Cardiac muscle cell (in vitro differentiated cells and primary cell): ENCODE measurements at regions not wholly inside any gene's neighbourhood (a gene's known extent, or its start where the extent isn't known, plus 50 kb on each side); places are given as distances from the start of the nearest gene placed in this dataset.

Source experiments
- DNase-seq, 2 donors: peaks; one replicate each; pipeline versions ENCODE4 v3.0.0 to v3.0.0-alpha.2; 2010 to 2017; ENCODE audit warnings: low read depth in 1 of 2, low spot score in 1 of 2
- H3K27ac ChIP-seq: fragments of 200-600 bp; sonication (generic); 2 replicates; pipeline ENCODE4 v1.5.1; 2016
- H3K27me3 ChIP-seq: fragments of 200-600 bp; sonication (generic); 2 replicates; pipeline ENCODE4 v1.6.0; 2016; ENCODE audit warnings: control low read depth
- H3K36me3 ChIP-seq: fragments of 200-600 bp; sonication (generic); 2 replicates; pipeline ENCODE4 v1.5.1; 2016; ENCODE audit warnings: control low read depth
- H3K4me1 ChIP-seq: fragments of 200-600 bp; sonication (generic); 2 replicates; pipeline ENCODE4 v1.8.1; 2017; ENCODE audit warnings: low read depth, mild to moderate bottlenecking, mixed run types
- H3K4me3 ChIP-seq: fragments of 200-600 bp; sonication (generic); 2 replicates; pipeline ENCODE4 v1.5.1; 2016; ENCODE audit warnings: mild to moderate bottlenecking
- H3K9me3 ChIP-seq: fragments of 200-600 bp; sonication (generic); 2 replicates; pipeline ENCODE4 v1.5.1; 2017; ENCODE audit warnings: low read depth, mild to moderate bottlenecking, control low read depth
- TF ChIP-seq, protein P1 (sequence below): IDR thresholded peaks from 2 replicates; pipeline ENCODE4 v1.5.1; 2012; ENCODE audit warnings: low read depth, mild to moderate bottlenecking, low read length

DNA sequence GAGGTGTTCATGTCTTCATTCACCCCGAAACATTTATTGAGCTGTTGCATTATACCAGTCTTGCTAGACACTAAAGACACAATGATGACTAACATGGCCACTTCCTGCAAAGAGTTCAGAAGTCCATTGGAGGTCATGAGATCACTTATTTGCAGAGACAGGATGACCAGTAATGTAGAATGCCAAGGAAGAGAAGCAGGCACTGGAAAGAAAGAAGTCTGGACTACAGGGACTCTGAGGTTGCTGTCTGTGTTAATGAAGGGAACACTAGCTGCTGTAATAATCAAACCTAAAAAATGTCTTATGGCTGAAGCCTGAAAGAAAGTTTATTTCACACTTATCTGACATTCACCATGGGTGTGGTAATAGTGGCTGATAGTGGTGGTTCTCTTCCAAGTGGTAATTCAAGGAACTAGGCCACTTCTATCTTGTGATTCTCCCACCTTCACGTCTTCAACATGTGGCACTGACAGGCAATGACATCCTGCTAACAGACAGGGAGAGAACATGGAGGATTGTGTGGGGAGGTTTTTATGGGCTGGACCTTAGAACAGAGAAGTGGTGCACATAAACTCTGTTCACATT lies 89.2 kb upstream of the MKLN1 start:
- no peak overlapping the region for H3K27ac ChIP-seq
- no peaks in the 10 kb centered on the region for H3K9me3 ChIP-seq
- TF ChIP-seq, protein P1, sequence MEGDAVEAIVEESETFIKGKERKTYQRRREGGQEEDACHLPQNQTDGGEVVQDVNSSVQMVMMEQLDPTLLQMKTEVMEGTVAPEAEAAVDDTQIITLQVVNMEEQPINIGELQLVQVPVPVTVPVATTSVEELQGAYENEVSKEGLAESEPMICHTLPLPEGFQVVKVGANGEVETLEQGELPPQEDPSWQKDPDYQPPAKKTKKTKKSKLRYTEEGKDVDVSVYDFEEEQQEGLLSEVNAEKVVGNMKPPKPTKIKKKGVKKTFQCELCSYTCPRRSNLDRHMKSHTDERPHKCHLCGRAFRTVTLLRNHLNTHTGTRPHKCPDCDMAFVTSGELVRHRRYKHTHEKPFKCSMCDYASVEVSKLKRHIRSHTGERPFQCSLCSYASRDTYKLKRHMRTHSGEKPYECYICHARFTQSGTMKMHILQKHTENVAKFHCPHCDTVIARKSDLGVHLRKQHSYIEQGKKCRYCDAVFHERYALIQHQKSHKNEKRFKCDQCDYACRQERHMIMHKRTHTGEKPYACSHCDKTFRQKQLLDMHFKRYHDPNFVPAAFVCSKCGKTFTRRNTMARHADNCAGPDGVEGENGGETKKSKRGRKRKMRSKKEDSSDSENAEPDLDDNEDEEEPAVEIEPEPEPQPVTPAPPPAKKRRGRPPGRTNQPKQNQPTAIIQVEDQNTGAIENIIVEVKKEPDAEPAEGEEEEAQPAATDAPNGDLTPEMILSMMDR = no peak
- H3K4me1 ChIP-seq = no peaks in the 10 kb centered on the region
- DNase-seq = peak in 1 of 2 donors; percentile 58
- no peak overlapping the region for H3K4me3 ChIP-seq
- H3K36me3 ChIP-seq = no peaks in the 10 kb centered on the region
- H3K27me3 ChIP-seq = no peaks in the 10 kb centered on the region

DNA sequence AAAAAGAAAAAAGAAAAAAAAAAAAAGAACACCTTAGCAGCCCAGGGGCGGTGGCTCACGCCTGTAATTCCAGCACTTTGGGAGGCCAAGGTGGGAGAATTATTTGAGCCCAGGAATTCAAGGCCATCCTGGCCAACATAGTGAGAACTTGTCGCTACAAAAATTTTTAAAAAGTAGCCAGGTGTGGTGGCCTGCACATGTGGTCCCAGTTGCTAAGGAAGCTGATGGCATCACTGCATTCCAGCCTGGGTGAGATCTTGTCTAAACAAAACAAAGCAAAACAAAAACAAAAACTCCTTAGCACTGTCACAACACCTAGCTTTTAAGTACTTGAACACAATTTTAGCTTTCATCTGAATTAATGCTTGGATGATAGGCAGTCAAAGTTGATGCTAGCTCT lies 86.3 kb upstream of the MKLN1 start:
- TF ChIP-seq, protein P1 = no peak
- Histone ChIP-seq H3K9me3 (no peaks in the 10 kb centered on the region), H3K27me3 (no peaks in the 10 kb centered on the region), H3K27ac (no peak overlapping the region), H3K36me3 (no peaks in the 10 kb centered on the region), H3K4me1 (no peaks in the 10 kb centered on the region), H3K4me3 (no peak overlapping the region)
- no peak for DNase-seq

DNA sequence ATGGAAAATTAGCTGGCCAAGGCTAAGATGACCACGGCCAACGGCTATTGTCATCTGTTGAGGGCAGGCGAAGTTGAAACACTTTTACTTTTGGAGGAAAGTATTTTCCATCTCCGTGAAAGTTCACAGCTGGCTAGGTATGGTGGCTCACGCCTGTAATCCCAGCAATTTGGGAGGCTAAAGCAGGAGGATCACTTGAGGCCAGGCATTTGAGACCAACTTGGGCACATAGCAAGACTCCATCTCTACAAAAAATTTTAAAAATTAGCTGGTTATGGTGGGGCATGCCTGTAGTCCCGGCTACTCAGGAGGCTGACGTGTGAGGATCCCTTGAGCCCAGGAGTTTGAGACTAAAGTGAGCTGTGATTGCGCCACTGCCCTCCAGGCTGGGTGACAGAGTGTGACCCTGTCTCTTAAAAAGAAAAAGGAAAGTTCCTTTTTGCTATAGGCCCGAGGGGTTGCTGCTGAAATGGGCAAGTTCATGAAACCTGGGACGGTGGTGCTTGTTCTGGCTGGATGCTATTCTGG lies 85.5 kb upstream of the MKLN1 start:
- TF ChIP-seq, protein P1 = no peak
- Histone ChIP-seq H3K27me3 (no peaks in the 10 kb centered on the region), H3K4me1 (no peaks in the 10 kb centered on the region), H3K27ac (no peak overlapping the region), H3K4me3 (no peak overlapping the region), H3K36me3 (no peaks in the 10 kb centered on the region), H3K9me3 (no peaks in the 10 kb centered on the region)
- no peak for DNase-seq

DNA sequence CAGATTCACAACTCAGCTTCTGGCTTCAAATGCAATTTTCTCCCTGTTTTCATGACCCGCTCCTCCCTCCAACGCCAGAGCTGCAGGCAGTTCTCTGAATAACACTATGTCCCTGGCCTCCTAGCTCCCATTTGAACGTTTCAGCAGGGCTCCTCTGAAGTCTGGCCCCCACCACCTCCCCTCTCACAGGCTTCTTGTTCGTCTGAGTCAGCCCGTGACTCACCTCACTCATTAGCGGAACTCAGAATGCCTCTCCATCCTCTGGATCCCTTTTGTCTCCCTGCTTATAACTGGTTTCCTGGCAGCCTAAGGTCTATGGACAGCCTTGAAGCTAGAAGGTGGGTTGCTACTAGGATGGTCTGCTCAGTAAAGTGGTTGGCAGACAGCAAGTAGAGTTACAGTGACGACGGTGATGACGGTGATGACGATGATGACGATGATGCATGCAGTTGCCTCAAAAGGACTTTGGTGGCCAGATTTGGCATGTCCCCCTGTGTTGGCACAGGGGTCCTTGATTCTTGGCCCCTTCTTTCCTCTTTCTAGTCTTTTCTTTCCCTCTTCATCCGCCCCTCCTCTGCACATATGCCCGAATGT lies 83.3 kb upstream of the MKLN1 start:
- H3K9me3 ChIP-seq = no peaks in the 10 kb centered on the region
- TF ChIP-seq, protein P1 = no peak
- H3K36me3 ChIP-seq = no peaks in the 10 kb centered on the region
- H3K4me1 ChIP-seq = no peaks in the 10 kb centered on the region
- H3K27ac ChIP-seq = no peak overlapping the region
- H3K27me3 ChIP-seq = no peaks in the 10 kb centered on the region
- DNase-seq = peak in 1 of 2 donors; percentile 85
- H3K4me3 ChIP-seq = no peak overlapping the region

GRCh38 chr7:131249003-131249402 lies 78.7 kb upstream of the MKLN1 start:
- TF ChIP-seq, protein P1 = no peak

More at GRCh38 chr7:131249003-131249402, 78.7 kb upstream of the MKLN1 start:
- no peaks in the 10 kb centered on the region for H3K36me3 ChIP-seq
- no peaks in the 10 kb centered on the region for H3K9me3 ChIP-seq
- H3K4me3 ChIP-seq = no peak overlapping the region
- DNase-seq = peak in 1 of 2 donors; percentile 95
- H3K4me1 ChIP-seq = no peaks in the 10 kb centered on the region
- H3K27ac ChIP-seq = no peak overlapping the region
- H3K27me3 ChIP-seq = no peaks in the 10 kb centered on the region
